GM18873 (cell line): ENCODE measurements at regions not wholly inside any gene's neighbourhood (a gene's known extent, or its start where the extent isn't known, plus 50 kb on each side); places are given as distances from the start of the nearest gene placed in this dataset.
A peak's percentile ranks its signal among the peaks of the same experiment; 100 is the strongest.

Source experiments
- ATAC-seq: cut with Tn5 transposase; IDR thresholded peaks from one replicate; pipeline ENCODE4 v1.9.1; 2021; ENCODE audit warnings: mild to moderate bottlenecking, moderate library complexity, moderate number of reproducible peaks; ENCODE audit not compliant: unreplicated experiment, low FRiP score

DNA sequence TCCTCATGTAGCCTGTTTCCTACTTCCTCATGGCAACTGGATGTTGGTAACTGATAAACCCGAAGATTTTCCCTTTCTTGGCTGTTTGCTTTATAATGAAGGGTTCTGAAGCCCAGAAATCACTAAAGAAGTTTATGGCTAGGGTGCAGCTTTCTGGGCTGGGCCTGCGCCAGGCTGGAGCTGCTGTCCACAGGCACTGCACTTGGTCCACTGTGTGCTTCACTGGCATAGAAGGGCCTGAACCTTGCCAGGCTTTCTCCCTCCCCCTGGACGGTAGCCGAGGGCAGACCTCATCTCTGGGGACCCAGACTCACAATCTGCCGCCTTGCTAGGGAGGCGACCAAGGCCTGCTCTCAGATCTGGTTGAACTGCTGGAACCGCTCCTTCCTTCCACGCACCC is 133.3 kb upstream of the SPRED2 start:
- ATAC-seq = no peak

DNA sequence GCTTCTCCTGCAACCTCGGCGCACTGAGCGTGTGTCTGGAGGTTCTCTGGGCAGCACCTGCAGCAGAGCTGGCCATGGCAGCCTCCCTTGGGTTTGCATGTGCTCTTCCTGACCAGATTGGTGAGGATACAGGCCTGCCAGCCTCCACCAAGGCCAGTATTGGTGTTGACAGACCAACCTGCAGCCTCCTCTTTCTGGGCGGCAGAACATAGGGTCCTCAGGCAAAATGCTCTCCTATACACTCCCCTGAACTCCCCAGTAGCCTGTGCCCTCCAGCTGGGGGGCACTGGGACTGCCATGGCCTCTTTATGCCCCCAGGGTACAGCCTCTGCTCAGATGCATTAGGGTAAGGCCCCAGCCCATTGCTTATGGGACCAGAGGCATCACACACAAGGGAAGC is 131.9 kb upstream of the SPRED2 start:
- ATAC-seq = no peak

DNA sequence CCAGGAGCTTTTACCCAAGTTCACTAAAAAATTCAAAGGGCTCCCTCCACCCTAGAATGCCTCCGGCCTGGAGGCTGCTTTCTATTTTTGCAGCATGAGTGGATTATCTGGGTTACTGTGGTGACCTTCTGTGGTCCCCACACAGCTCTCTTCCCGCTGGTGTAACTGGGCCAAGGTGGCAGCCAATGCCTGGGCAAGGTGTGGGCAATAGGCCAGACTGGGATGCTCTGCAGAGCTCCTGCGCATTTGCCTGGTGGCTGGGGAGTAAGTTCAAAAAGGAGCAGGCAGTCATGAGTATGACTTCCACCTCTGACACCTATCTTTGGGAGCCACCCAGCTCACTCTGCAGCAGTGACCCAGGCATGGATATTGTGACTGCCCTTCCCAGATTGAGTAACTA is 130.5 kb upstream of the SPRED2 start:
- ATAC-seq = no peak

GRCh38 chr2:65558743-65559142 is 126.3 kb upstream of the SPRED2 start:
- ATAC-seq = no peak

DNA sequence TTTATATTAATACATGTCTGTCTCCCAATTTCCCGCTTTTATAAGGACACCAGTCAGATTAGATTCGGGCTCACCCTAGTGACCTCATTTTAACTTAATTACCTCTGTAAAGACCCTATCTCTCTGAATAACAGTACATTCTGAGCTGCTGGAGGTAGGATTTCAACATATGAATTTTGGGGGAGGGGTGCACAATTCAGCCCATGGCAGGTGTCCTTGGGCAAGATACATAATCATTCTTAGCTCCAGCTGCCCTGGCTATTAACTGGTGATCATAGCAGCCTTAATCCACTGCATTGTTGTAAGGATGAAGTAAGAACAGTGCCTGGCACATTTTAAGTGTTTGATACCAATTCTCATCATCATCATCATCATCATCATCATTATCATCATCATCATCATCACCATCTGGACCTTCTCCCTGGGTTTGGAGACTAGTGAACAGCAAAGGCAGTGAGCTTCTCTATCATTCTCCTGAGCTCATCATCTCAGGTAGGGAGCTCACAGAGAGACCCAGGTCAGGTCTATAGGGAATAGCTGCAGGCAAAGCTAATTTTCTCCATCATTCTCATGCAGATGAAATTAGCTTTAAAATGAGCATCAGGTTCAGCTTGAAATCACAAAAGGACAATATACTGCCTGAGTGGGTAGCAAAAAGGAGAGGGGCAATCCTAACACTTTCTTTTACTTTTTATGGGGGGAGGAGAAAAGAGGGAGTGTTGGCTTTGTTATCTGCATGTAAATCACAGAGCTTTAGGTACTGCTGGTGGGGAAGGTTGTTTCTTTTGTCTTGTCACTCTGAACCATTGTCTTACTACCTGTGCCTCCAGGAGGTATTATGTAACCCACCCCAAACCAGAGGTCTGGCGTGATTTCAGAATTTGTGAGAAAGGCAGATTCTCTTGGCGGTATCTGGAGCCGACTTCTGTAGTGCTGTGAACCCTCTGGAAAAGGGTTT is 125.5 kb upstream of the SPRED2 start:
- no peak for ATAC-seq

DNA sequence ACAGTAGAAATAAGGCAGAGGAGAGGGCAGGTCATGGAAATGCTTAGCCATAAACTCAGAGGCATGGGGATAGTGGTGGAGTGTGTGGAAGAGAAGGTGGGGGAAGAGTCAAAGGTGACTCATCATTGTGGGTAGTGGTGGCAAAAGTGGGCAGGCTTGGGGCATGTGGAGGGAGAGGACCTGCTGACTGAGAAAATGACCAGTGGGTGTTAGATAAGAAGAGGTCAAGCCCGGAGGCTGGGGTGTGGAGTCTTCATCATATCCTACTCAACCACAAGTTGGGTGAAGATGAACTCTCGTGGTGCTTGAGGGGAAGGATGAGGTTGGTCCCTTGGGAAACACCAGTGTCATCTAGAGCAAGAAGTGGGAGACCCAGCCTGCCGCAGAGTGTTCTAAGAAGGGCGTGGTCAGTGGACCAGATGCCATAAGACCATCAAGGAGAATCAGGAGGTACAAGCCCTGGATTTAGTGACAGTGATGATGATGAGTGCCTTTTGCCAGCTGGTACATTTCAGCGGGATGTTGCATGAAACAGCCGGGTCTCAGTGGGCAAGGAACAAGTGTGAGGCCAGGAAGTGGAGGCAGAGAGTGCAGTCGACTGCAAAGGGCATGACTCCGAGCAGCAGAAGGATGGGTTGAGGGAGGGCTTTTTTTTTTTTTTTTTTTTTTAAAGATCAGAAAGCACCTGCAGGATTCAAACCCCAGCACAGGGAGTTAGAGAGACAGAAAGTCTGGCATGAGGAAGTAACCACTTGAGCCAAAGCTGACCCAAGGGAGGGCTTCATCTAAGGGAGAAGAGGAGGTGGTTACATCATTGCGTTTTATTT is 122.6 kb upstream of the SPRED2 start:
- peak; percentile 47 for ATAC-seq

DNA sequence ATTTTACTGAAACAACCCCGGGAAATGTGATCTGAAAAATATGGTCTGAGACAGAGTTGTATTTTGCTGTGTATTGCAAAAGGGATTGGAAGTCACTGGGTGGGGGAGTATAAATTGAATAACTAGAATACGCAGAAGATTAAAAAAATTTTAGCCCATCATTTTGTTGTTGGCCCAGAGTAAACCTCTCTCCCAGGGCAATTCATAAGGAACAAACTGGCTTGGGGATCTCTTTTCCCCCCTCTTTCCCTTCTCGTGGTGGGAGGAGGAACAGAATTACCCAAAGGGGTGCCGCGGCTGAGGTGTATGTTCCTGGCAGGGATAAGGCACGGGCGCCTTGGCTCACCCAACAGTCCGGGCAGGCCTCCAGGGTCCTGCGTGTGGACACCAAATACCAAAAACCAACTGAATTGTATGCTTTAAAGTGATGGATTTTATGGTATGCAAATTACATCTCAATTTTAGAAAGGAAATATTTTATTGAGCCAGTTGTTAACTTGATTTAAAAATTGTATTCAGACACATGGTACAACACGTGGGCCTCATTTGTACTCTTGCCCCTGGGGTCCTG is 121.2 kb upstream of the SPRED2 start:
- no peak for ATAC-seq

GRCh38 chr2:65551528-65551927 is 119.1 kb upstream of the SPRED2 start:
- ATAC-seq = no peak

DNA sequence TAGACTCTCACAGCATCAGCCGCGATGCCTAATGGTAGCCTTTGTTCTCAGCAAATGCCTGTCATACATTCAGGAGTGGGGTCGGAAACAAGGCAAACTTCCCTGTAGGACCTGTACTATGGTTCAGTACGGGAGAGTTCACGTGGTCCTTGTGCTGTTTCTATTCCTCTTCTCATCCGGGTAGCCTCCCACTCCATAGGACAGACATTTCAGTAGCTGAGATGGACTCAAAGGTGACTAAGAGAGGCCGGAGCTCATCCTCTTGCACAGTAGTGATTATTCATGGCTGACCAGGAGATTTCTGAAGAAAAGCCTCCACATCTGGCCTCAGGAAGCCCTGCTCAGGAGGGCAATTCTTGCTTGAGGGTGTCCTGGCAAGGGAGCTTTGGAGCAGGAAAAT is 117.8 kb upstream of the SPRED2 start:
- no peak for ATAC-seq

DNA sequence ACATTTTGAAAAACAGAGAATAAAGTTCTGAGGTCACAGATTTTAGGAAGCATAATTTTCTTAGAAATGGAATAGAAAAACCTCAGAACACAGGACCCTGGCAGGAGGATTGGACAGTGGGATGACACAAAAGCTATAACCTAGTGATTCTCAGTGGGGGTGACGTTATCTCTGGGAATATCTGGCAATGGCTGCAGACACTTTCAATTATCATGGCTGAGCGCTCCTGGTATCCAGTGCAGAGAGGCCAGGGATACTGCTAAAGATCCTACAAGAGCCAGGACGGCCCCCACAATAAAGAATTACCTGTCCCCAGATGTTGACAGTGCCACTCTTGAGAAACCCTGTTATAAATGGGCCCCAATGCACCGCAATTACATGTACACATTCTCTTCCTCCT is 117.2 kb upstream of the SPRED2 start:
- no peak for ATAC-seq

DNA sequence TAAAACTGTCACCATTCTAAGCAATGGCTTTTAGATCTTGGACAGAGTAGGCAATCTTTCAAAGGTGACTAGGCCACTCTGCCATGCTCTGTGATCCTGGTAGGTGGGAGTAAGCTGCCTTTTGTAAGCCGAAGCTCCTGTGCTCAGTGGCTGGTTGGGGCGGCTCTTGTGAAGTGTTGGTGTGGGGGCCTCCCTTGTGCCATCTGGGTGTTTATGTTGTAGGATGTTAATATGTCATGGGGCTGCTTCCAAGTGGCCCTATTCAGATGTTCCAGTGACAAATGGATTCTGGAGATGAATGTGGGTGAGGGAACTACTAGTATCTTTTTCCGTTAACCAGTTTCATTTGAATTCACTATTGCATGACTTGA is 116.8 kb upstream of the SPRED2 start:
- no peak for ATAC-seq

DNA sequence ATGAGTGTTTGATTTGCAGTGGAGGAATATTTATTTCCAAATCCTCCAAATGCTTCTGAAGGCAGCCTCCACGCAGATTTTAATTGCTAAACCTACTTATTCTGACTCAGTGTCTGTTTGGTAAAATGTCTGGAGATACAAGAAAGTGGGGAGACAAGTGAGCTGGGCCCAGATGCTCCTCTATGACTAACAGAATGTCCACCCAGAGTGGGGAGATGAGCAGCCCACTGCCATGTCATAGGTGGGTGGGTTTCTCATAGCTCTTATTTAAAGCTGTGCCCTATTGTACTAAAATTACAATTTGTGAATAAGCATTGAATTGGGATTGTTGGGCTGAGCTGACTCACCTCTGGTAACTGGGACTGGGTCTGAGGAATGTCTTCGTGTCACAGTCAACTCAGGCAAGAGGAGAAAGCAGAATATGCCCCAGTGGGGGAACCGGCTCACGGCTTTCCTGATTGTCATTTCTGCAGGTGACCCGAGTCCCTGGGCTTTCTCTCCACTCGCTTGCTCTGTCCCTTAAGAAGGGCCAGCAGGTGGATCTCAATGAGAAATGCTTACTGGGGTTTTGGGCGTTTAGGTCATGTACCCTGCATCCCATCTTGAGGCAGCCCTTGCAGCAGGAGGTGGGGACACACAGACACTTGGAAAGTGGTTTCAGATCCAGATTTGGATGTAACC is 116.3 kb upstream of the SPRED2 start:
- ATAC-seq = no peak

- ATAC-seq = no peak
Measured at GRCh38 chr2:65548064-65548463, 115.7 kb upstream of the SPRED2 start.

DNA sequence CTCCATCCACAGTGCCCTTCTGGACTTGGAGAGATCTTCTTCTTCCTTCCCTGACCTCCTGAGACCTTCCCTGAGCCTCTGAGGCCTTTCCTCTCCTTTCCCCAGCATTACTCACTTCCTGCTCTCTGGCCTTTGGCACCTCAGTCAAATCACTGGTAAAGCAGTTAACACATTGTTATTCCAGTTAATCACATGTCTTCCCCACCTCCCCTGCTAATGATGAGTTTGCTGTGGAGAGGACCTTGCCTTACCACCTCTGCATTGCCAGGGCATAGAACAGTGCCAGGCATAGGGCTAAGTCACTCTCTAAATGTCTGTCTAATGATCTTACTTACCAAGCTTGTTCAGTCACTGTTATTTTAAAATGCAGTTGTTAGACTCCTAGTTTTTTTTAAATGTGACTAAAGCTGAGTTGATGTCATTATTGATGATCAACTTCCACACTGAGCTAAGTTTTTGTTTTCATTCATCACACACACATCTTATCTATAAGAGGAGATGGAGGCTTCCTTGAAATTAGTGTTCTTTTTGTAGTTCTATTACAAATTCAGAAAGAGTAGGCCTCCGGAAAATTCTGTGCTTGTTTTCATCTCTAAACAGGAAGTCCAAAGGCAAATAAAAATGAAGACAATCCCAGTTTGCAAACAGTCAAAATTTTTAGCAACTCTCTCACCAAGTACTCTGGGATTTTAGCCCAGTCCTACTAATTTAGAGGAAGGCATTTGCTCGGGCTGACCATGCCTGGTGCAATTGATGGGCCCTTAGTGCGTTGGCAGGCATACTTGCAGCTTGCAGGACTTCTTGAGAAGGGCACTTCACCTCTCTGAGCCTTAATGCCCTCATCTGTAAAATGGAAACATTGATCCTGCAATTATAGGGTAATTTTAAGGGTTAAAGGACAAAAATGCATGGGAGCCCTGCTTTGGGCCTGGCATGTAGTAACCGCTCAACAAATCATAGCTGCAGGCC is 113.7 kb upstream of the SPRED2 start:
- no peak for ATAC-seq

DNA sequence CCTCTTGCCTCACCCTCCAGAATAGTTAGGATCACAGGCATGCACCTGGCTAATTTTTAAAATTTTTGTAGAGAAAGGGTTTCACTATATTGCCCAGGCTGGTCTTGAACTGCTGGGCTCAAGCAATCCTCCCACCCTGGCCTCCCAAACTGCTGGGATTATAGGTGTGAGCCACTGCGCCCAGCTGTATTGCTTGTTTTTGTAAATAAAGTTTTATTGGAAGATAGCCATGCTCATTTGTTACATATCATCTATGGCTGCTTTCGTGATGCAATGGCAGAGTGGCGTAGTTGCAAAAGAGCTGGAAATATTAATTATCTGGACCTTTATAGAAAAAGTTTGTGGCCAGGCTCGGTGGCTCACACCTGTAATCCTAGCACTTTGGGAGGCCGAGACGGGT is 109.4 kb upstream of the SPRED2 start:
- ATAC-seq = no peak

DNA sequence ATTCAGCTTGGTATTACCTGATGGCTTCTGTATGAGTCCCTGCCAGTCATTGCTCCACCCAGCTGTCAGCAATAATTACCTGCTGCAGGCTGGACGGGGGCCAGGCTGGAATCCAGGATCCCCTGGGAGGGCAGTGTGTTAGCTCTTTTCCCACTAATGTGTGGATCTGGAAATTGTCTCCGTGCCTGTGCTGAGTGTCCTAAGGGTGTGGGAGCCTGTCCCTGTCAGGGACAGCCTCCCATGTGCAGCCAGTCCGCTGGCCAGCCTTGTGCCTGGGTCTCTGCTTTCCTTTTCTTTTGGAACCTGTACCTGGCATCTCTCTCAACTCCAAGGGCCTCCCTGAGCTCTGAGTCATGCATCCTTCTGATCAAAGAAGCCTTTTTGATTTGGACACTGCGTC is 107.2 kb upstream of the SPRED2 start:
- ATAC-seq = no peak

DNA sequence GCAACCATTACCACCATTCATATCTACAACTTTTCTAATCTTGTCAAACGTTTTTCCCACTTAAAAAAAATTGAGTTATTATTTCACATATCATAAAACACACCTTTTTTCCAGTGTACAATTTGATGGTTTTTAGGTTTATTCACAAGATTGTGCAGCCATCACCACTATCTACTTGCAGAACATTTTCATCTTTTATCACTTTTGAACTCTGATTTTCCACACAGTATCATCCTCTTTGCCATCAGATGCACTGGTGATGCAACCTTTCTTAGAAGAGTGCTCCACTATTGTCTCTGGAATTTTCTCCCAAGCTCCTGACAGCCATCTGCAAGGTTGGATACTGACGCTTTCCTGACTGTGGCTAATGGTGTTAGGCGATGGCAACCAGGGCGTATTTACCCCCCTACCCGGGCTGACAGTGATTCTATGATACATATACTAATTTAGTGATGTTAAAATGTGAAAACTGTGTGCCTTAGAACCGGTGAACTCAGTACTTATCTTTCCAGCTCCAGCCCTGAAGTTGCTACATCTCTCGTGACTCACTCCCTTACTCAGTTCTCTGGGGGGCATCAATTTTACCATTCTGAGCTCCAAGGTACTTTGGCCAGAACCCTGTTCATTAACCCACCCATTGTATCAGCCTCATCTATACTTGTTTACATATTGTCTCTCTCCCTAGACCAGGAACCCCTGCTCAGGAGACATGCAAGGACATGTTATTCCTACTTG is 105.4 kb upstream of the SPRED2 start:
- no peak for ATAC-seq

- ATAC-seq = peak; percentile 66
Measured at GRCh38 chr2:65536596-65536995, 104.2 kb upstream of the SPRED2 start.

DNA sequence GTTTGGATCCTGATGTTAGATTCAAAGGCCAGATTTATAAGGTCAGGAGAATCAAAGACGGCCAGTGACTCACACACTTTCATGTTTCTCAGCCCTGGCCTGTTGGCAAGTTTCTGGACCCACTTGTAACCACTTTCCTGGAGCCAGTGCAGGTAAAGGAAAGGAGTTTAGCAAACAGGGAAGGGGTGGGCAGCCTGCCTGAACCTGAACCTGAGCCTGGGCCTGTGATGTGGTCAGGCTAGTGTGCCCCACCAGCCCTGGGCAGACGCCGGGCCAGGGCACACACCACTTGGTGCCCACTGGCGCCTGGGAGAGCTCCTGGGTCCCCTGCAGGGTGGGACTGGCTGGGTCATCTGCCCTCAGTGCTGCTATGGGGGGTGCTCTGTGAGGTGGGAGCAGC is 100.5 kb upstream of the SPRED2 start:
- ATAC-seq = no peak
